IgD-negative memory B cell (primary cell): ENCODE measurements at regions not wholly inside any gene's neighbourhood (a gene's known extent, or its start where the extent isn't known, plus 50 kb on each side); places are given as distances from the start of the nearest gene placed in this dataset.
A peak's percentile ranks its signal among the peaks of the same experiment; 100 is the strongest.

Experiments used
- H3K27ac Mint-ChIP-seq, 3 donors: one replicate each; pipeline ENCODE4 v1.8.0; 2020 to 2022; ENCODE audit warnings: mild to moderate bottlenecking in 3 of 3, mixed read lengths in 3 of 3, moderate library complexity in 1 of 3
- H3K27me3 Mint-ChIP-seq: one replicate; pipeline ENCODE4 v1.8.0; 2021; ENCODE audit warnings: mixed read lengths
- H3K36me3 Mint-ChIP-seq: one replicate; pipeline ENCODE4 v1.8.0; 2020; ENCODE audit warnings: mild to moderate bottlenecking, mixed read lengths
- H3K4me1 Mint-ChIP-seq, 3 donors: one replicate each; pipeline ENCODE4 v1.8.0; 2020 to 2022; ENCODE audit warnings: mixed read lengths in 3 of 3, mild to moderate bottlenecking in 1 of 3
- H3K4me3 Mint-ChIP-seq, 4 donors: one replicate each; pipeline ENCODE4 v1.8.0; 2020 to 2022; ENCODE audit warnings: mild to moderate bottlenecking in 4 of 4, mixed read lengths in 4 of 4, moderate library complexity in 3 of 4
- H3K9me3 Mint-ChIP-seq, 3 donors: one replicate each; pipeline ENCODE4 v1.8.0; 2020 to 2021; ENCODE audit warnings: mixed read lengths in 3 of 3, mild to moderate bottlenecking in 1 of 3

DNA sequence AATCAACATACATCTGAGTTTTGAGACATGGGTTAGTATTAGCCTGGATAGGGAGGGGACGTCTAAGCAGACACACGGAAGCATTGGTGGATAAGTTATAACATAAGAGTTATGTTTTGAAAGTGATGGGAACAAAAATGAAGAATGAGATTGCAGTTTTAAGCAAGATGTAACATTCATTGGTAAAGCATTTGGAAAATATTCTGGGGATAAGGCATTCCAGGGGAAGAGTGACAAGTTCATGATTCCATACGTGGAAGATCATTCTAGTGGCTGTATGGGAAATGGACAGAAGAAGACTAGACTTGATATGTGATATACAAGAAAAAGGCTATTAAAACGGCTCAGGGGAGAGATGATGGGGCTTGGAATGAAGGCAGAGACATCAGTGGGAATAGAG lies 632.9 kb downstream of the CDH8 start:
- Mint-ChIP-seq H3K27ac (no peak overlapping the region), H3K36me3 (no peaks in the 10 kb centered on the region), H3K4me3 (no peak overlapping the region), H3K9me3 (peaks cover 1 to 16% (median 7%) of the 10 kb centered on the region in 3 donors), H3K27me3 (no peaks in the 10 kb centered on the region), H3K4me1 (no peaks in the 10 kb centered on the region)

DNA sequence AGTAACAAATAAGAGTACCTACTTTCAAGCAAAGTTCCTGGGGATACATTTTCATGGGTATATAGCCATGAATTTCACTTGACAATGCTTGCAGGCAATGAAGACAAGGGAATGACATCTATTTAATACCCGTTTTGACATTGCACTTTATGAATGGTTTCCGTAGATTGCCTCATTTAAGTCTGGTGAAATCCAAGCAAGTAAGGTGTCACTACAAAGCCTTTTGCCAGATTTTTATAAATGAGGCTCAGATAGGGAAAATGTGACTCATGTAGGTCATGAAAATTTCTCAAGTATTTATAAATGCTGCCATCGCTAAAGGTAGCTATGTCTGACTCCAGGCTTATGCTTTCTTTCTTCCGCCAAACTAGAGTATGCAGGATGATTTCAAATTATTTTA lies 644.3 kb downstream of the CDH8 start:
- peaks cover 0 to 21% (median 3%) of the 10 kb centered on the region in 3 donors for H3K9me3 Mint-ChIP-seq

DNA sequence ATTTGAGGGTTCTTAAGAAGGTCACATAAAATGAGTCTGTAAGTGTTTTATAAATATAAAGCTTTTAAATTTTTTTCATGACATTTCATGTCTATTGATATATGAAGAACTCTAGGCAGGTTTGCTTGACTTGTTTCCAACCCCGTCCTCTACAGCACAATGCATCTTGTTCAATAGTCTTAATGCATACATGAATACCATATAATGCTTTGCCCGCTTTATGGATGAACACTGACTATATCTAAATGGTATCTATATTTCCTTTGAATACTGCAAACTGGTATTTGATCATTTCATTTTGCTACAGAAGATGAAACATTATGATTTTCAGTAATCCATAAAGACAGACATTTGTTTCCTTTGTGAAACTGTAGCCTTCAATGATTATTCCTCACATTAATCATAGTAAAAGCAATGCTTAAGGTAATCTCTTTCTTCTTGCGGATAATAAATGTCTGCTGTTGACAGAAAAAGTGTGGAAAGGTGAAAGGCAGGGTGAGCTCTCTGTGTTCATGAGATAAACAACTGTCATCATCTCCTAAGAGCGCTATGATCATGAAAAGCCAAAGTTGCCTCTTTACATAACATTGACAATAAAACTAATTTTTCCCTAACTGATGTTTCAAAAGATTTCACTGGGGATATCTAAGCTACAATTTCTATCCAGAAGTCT lies 645.1 kb downstream of the CDH8 start:
- peaks cover 0 to 21% (median 3%) of the 10 kb centered on the region in 3 donors for H3K9me3 Mint-ChIP-seq
- no peaks in the 10 kb centered on the region for H3K27me3 Mint-ChIP-seq
- H3K36me3 Mint-ChIP-seq = no peaks in the 10 kb centered on the region
- no peak overlapping the region for H3K27ac Mint-ChIP-seq
- peaks cover 0 to 2% (median 0%) of the 10 kb centered on the region in 3 donors for H3K4me1 Mint-ChIP-seq
- no peak overlapping the region for H3K4me3 Mint-ChIP-seq

More for the DNA sequence above, 644.3 kb downstream of the CDH8 start:
- H3K36me3 Mint-ChIP-seq = no peaks in the 10 kb centered on the region
- no peaks in the 10 kb centered on the region for H3K27me3 Mint-ChIP-seq
- H3K4me3 Mint-ChIP-seq = no peak overlapping the region
- peaks cover 0 to 2% (median 0%) of the 10 kb centered on the region in 3 donors for H3K4me1 Mint-ChIP-seq
- no peak overlapping the region for H3K27ac Mint-ChIP-seq

DNA sequence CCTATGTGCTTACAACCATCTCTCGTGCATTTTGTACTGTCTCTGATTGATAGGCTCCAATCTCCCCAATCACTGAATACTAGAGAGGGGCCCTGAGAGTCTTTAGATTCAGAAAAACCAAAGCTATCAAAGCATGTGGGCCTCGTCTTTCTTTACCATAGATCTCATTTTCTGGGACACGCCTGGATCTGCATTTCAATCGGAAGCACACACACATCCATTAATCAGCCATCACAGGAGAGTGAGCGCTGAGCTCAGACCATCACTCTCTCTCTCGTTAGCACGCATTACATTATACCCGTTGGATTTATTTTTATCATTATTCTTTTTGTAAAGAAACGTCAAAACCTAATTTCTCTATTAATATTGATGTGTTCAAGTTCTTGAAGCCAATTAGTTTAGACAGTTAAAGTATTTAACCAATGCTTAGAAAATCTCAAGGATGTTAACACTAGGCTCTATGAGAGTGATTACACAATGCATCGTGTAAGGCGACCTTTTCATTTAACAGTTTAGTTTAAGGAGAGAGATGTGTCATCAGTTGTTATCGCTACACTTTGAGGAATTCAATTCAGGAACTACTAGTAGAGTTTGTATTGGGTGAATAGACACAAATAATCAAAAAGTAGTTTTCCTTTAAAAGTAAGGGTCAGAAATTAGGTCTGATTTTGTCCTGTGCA lies 650.7 kb downstream of the CDH8 start:
- H3K9me3 Mint-ChIP-seq = peaks cover 2 to 7% (median 7%) of the 10 kb centered on the region in 3 donors
- H3K27me3 Mint-ChIP-seq = no peaks in the 10 kb centered on the region
- no peak overlapping the region for H3K4me3 Mint-ChIP-seq
- peak overlapping the region in 1 of 3 donors; percentile 54 for H3K27ac Mint-ChIP-seq
- no peaks in the 10 kb centered on the region for H3K36me3 Mint-ChIP-seq
- no peaks in the 10 kb centered on the region for H3K4me1 Mint-ChIP-seq

DNA sequence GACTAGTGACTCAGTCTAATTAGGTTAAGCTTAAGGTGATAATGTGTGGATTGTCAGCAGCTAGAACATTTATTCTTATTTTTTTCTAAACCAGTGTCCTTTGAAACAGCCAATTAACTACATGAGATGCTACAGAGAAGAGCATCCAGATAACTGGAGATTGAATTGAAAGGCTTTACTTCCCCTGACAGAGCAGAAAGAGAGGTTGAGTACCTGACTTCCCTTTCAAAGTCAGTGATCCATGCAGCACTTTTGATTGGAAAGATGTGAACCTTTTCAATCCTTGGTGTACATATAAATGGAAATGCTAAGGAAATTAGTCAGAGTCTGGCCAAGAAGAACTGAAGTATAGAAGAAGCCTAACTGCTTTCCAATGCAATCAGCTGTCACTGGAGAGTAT lies 653.8 kb downstream of the CDH8 start:
- no peaks in the 10 kb centered on the region for H3K36me3 Mint-ChIP-seq
- peaks cover 2 to 11% (median 5%) of the 10 kb centered on the region in 3 donors for H3K9me3 Mint-ChIP-seq

DNA sequence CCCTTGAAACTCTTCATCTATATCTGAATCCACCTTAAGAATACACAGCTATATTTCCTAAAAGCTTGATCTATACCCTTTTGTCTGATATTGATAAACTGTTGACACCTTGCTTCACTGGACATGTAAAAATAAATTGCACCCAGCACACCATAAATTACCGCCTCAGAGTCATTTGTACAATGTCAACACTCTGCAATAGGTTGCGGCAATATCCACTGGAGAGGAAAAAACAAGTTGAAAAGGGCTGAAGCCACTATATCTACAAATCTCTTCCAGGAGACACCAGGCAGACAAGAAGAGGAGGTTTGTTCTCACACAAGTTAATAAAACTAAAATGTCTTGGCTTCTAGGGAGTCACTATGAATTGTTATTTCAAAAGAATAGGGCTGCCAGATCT lies 656.9 kb downstream of the CDH8 start:
- Mint-ChIP-seq H3K27me3 (no peaks in the 10 kb centered on the region), H3K36me3 (no peaks in the 10 kb centered on the region), H3K4me3 (no peak overlapping the region), H3K4me1 (no peaks in the 10 kb centered on the region), H3K9me3 (peaks cover 0 to 6% (median 5%) of the 10 kb centered on the region in 3 donors), H3K27ac (peak overlapping the region in 1 of 3 donors; percentile 56)

More for the DNA sequence above, 653.8 kb downstream of the CDH8 start:
- no peaks in the 10 kb centered on the region for H3K4me1 Mint-ChIP-seq
- H3K27me3 Mint-ChIP-seq = no peaks in the 10 kb centered on the region
- H3K27ac Mint-ChIP-seq = no peak overlapping the region
- no peak overlapping the region for H3K4me3 Mint-ChIP-seq

DNA sequence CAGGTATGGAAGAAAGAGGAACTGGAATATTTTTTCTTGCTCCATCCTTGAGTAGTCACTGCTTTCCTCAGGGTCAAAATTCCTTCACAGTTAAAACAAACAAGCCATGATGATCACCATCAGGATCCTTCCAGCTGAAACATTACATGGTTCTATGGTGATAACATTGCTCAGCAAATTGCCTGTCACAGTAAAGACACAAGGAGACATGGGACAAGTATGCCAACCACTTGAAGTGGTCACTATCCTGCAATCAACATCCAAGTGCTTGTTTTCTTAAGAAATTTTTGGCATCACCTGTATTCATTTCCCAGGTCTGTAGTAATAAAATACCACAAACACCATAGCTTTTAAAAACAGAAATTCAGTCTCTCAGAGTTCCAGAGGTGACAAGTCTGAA lies 662.2 kb downstream of the CDH8 start:
- no peak overlapping the region for H3K4me3 Mint-ChIP-seq
- peaks cover 0 to 11% (median 4%) of the 10 kb centered on the region in 3 donors for H3K9me3 Mint-ChIP-seq
- no peaks in the 10 kb centered on the region for H3K27me3 Mint-ChIP-seq
- no peaks in the 10 kb centered on the region for H3K36me3 Mint-ChIP-seq
- H3K27ac Mint-ChIP-seq = no peak overlapping the region
- H3K4me1 Mint-ChIP-seq = no peaks in the 10 kb centered on the region

DNA sequence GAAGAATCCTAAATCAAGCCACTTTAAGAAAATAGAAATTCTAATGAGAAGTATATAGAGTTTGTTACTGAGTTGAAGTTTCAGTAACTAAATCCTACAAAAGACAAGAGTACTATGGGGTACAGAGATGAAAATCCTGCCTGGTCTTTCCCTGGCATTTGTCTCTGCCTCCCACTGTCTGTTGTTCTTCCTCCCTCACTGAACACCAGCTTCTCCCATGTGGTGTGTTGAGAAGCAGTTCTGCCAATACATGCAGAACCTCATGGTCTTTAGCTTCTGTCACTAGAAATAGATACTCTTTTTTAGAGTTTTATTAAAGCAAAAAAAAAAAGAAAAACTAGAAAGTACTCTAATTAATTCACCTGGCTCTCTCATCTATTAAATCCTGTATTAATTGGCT lies 664.4 kb downstream of the CDH8 start:
- Mint-ChIP-seq H3K9me3 (peaks cover 0 to 11% (median 2%) of the 10 kb centered on the region in 3 donors), H3K36me3 (no peaks in the 10 kb centered on the region), H3K4me1 (no peaks in the 10 kb centered on the region), H3K27ac (no peak overlapping the region), H3K27me3 (no peaks in the 10 kb centered on the region), H3K4me3 (no peak overlapping the region)

DNA sequence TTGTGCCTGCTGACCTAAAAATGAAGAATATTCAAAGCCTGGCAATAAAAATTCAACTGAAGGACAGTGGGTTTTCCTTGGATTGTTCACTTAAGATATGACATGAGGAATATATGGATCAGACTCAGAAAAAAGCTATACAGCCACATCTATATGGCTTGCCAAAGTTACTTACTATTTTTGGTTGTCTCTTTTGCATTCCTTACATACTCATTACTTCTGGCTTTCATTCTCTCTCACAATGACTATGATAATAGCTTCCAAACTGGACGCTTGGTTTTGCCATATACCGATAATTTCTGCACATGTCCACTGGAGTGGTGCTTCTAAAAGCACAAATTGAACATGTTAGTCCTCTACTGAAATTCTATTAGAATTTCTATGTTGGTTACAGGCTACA lies 664.9 kb downstream of the CDH8 start:
- Mint-ChIP-seq H3K27me3 (no peaks in the 10 kb centered on the region), H3K4me3 (no peak overlapping the region), H3K4me1 (no peaks in the 10 kb centered on the region), H3K27ac (no peak overlapping the region), H3K9me3 (peaks cover 0 to 11% (median 3%) of the 10 kb centered on the region in 3 donors), H3K36me3 (no peaks in the 10 kb centered on the region)

DNA sequence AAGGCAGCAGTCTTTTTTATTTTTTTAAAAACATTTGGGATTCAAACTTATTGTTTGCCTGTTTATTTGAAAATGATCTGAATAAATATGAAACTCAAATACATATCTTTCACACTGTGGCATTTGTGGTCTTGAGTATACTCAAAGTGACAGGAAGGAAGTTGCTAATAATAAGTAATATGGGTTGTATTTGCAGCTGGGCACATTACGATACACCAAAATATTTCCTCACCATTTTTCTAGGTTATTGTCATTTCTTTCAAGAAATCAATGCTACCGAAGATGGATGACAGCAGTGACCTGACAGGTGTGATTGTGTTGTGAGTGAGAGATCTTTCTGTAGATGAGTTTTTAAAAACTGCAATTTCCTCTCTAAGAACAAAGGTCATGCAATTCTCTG lies 665.7 kb downstream of the CDH8 start:
- Mint-ChIP-seq H3K4me1 (no peaks in the 10 kb centered on the region), H3K4me3 (no peak overlapping the region), H3K27me3 (no peaks in the 10 kb centered on the region), H3K36me3 (no peaks in the 10 kb centered on the region), H3K27ac (no peak overlapping the region), H3K9me3 (peaks cover 0 to 11% (median 3%) of the 10 kb centered on the region in 3 donors)

DNA sequence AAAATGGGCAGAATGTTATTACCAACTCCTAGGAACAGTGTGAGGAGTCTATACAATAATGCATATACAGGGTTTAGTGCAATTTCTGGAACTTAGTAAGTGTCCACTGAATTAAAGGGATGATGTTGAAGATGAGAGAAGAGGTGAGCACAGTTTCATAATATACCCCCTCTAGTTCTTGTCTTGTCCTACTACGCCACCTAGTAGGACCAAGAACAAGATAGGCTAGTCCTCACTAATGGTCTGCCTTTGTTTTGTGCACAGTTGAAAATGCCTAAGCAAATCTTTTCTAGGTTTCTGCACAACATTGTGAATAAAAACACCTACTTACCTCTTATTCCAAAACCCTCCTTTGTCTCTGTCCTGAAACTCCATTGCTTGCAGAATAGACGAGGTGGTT lies 670.2 kb downstream of the CDH8 start:
- Mint-ChIP-seq H3K27me3 (no peaks in the 10 kb centered on the region), H3K4me1 (no peaks in the 10 kb centered on the region), H3K27ac (no peak overlapping the region), H3K36me3 (no peaks in the 10 kb centered on the region), H3K4me3 (no peak overlapping the region), H3K9me3 (peaks cover 0 to 11% (median 3%) of the 10 kb centered on the region in 3 donors)

DNA sequence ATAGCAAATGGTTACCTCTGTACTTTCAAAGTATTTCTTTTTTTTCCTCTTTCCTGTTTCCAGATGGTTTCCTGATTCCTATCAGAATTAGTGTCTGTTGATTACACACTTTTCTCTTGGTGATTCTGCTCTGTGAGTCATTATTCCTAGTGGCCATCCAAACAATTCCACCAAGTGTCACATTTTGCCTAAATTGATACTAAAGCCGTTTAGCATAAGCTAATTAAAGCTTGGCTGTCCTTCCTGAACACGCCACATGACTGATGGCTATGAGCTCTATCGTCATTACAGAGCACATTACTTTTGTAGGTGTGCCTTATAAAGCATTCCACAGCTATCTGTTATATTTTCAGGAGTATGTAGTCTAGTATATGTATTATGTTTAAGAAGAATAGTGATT lies 671.2 kb downstream of the CDH8 start:
- no peaks in the 10 kb centered on the region for H3K36me3 Mint-ChIP-seq
- H3K27ac Mint-ChIP-seq = no peak overlapping the region
- peaks cover 0 to 11% (median 6%) of the 10 kb centered on the region in 3 donors for H3K9me3 Mint-ChIP-seq
- H3K4me3 Mint-ChIP-seq = no peak overlapping the region
- H3K4me1 Mint-ChIP-seq = no peaks in the 10 kb centered on the region
- H3K27me3 Mint-ChIP-seq = no peaks in the 10 kb centered on the region

DNA sequence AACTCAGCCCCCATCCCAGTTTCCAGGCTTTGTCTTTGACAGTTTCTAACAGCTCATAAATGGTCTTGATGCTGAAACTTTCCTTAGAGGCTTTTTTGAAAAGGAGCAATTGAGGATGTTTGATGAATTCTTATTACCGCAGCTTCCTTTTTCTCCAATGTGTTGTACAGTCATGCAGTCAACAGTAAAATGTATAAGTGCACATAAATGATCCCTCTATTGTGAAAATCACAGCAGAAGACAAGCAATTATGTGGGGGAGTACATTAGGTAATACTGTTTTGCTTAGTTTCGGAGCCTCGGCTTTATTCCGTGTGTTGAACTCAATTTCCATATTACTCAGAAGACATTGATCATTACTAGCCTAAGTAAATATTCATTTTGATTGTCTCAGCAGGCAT lies 673.7 kb downstream of the CDH8 start:
- Mint-ChIP-seq H3K9me3 (peaks cover 0 to 15% (median 7%) of the 10 kb centered on the region in 3 donors), H3K36me3 (no peaks in the 10 kb centered on the region), H3K27me3 (no peaks in the 10 kb centered on the region), H3K4me3 (peak overlapping the region in 1 of 4 donors; percentile 4), H3K4me1 (no peaks in the 10 kb centered on the region), H3K27ac (no peak overlapping the region)

DNA sequence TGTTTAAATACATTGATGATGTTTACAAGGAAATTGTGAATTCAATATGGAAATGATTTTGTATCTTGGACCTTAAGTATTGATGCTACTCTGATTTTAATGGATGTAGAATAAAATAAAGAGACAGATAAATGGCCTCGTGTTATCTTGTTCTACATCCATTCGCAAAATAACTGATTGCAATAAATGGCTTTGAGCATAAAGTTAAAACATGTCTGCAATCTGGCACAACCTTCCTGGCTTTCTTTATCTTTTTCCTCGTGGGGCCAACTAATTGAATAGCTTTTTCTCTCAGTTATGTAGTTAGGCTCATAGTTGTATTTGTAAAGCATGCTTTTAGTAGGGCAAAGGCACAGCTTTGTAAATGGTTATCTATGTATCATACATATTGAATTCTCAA lies 691.4 kb downstream of the CDH8 start:
- H3K36me3 Mint-ChIP-seq = no peaks in the 10 kb centered on the region
- peaks cover 5 to 17% (median 6%) of the 10 kb centered on the region in 3 donors for H3K9me3 Mint-ChIP-seq
- no peak overlapping the region for H3K27ac Mint-ChIP-seq
- H3K27me3 Mint-ChIP-seq = no peaks in the 10 kb centered on the region
- H3K4me3 Mint-ChIP-seq = no peak overlapping the region
- no peaks in the 10 kb centered on the region for H3K4me1 Mint-ChIP-seq

DNA sequence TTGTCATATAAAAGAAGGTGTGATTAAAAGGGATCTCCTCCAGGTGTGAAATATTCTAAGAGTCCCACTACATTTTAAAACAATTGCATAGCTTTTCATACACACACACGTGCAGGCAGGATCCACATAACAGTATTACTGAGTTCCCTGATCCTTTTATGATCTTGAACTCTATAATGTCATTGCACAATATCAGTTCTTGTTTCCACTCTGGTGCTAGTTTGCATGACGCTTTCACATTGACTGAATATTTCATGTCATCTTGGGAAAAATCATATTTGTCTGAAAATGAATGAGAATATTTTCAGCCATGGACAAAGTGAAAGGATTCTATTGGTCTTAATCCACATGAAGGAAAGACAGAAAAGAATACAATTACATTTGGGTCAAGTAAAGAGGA lies 703.8 kb downstream of the CDH8 start:
- Mint-ChIP-seq H3K4me3 (no peak overlapping the region), H3K4me1 (no peaks in the 10 kb centered on the region), H3K9me3 (peaks cover 0 to 9% (median 8%) of the 10 kb centered on the region in 3 donors), H3K36me3 (peaks cover 1% of the 10 kb centered on the region), H3K27ac (no peak overlapping the region), H3K27me3 (no peaks in the 10 kb centered on the region)

DNA sequence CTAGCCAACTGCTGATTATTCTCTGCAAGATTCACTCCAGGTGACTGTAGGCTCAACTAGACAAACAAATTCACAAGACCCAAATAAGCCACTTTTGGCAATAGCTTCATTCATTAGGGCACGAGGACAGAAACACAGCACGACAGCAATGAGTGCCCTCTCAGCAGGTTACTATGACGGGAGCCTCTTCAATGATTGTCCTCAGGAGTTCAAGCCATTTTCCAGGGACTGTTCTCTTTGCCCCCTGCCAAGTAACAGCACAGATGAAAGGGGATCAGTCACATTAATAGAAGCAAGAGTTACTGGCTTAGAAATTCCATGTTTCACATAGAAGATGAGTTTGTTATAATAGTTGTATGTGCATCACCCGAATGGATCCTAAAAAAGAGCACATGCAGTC lies 712.2 kb downstream of the CDH8 start:
- Mint-ChIP-seq H3K27ac (no peak overlapping the region), H3K27me3 (no peaks in the 10 kb centered on the region), H3K36me3 (no peaks in the 10 kb centered on the region), H3K4me1 (no peaks in the 10 kb centered on the region), H3K9me3 (peaks cover 1 to 15% (median 3%) of the 10 kb centered on the region in 3 donors), H3K4me3 (no peak overlapping the region)
